GM23338 (cell line): ENCODE measurements at regions not wholly inside any gene's neighbourhood (a gene's known extent, or its start where the extent isn't known, plus 50 kb on each side); places are given as distances from the start of the nearest gene placed in this dataset.

Experiments used
- ATAC-seq: fragments of 200-7000 bp; cut with Tn5 transposase; 3 replicates; pipeline ENCODE4 v1.9.1; 2020
- DNase-seq: peaks from one replicate; pipeline ENCODE4 v3.0.0-alpha.2; 2015; ENCODE audit warnings: low spot score
- H2AFZ ChIP-seq: fragments of 200-600 bp; sonication (generic); 2 replicates; pipeline ENCODE4 v1.8.0; 2016; ENCODE audit warnings: antibody characterized with exemption, mild to moderate bottlenecking, moderate library complexity
- H3F3A ChIP-seq: fragments of 200-600 bp; sonication (generic); replicated peaks from 2 replicates; pipeline ENCODE4 v1.8.0; 2017; ENCODE audit warnings: antibody characterized with exemption, mixed run types, low read depth
- H3K27ac ChIP-seq: fragments of 200-600 bp; sonication (generic); 2 replicates; pipeline ENCODE4 v1.6.1; 2016; ENCODE audit warnings: low read depth
- H3K27me3 ChIP-seq: fragments of 200-600 bp; sonication (generic); 2 replicates; pipeline ENCODE4 v1.8.0; 2016; ENCODE audit warnings: mild to moderate bottlenecking, mixed run types, moderate library complexity; ENCODE audit not compliant: insufficient read depth
- H3K36me3 ChIP-seq: fragments of 200-600 bp; sonication (generic); 2 replicates; pipeline ENCODE4 v1.8.0; 2016; ENCODE audit warnings: mild to moderate bottlenecking; ENCODE audit not compliant: insufficient read depth
- H3K4me1 ChIP-seq: fragments of 200-600 bp; sonication (generic); 2 replicates; pipeline ENCODE4 v1.8.0; 2016; ENCODE audit warnings: mild to moderate bottlenecking, moderate library complexity; ENCODE audit not compliant: insufficient read depth
- H3K4me2 ChIP-seq: fragments of 200-600 bp; sonication (generic); 2 replicates; pipeline ENCODE4 v1.7.1; 2017; ENCODE audit warnings: mixed run types
- H3K4me3 ChIP-seq: fragments of 200-600 bp; sonication (generic); 2 replicates; pipeline ENCODE4 v1.6.1; 2016; ENCODE audit warnings: mixed run types
- H3K79me2 ChIP-seq: fragments of 200-600 bp; sonication (generic); replicated peaks from 2 replicates; pipeline ENCODE4 v1.8.0; 2017; ENCODE audit warnings: mild to moderate bottlenecking; ENCODE audit not compliant: insufficient read depth
- H3K9me2 ChIP-seq: fragments of 200-600 bp; sonication (generic); 2 replicates; pipeline ENCODE4 v1.8.0; 2017; ENCODE audit not compliant: insufficient read depth
- H4K20me1 ChIP-seq: fragments of 200-600 bp; sonication (generic); replicated peaks from 2 replicates; pipeline ENCODE4 v1.8.0; 2017; ENCODE audit warnings: mild to moderate bottlenecking; ENCODE audit not compliant: insufficient read depth
- H3K27ac Mint-ChIP-seq: 2 replicates; pipeline ENCODE4 v1.8.0; 2020; ENCODE audit warnings: inconsistent platforms, mild to moderate bottlenecking, moderate library complexity, mixed read lengths
- H3K27me3 Mint-ChIP-seq: 3 replicates; pipeline ENCODE4 v1.8.0; 2022; ENCODE audit warnings: low read depth, mild to moderate bottlenecking, moderate library complexity, mixed read lengths, inconsistent platforms; ENCODE audit not compliant: insufficient read depth, poor library complexity
- H3K36me3 Mint-ChIP-seq: 3 replicates; pipeline ENCODE4 v1.8.0; 2021; ENCODE audit warnings: low read depth, mild to moderate bottlenecking, inconsistent platforms, moderate library complexity, mixed read lengths
- H3K4me1 Mint-ChIP-seq: 3 replicates; pipeline ENCODE4 v1.8.0; 2020; ENCODE audit warnings: mild to moderate bottlenecking, inconsistent platforms, mixed read lengths
- H3K4me3 Mint-ChIP-seq: 3 replicates; pipeline ENCODE4 v1.8.0; 2021; ENCODE audit warnings: moderate library complexity, mild to moderate bottlenecking, inconsistent platforms, mixed read lengths
- H3K9me3 Mint-ChIP-seq: 3 replicates; pipeline ENCODE4 v1.8.0; 2020; ENCODE audit warnings: moderate library complexity, mild to moderate bottlenecking, inconsistent platforms, mixed read lengths
- CREB1 ChIP-seq: fragments of 250-450 bp; sonication (Bioruptor Pico); IDR thresholded peaks from 2 replicates; pipeline ENCODE4 v1.5.0; 2020; ENCODE audit warnings: low read depth, mild to moderate bottlenecking, moderate library complexity
- EZH2 ChIP-seq: fragments of 200-600 bp; sonication (generic); IDR thresholded peaks from one replicate; pipeline ENCODE4 v1.8.0; 2017; ENCODE audit warnings: antibody characterized with exemption, mild to moderate bottlenecking, low read depth; ENCODE audit not compliant: unreplicated experiment
- EZH2phosphoT487 ChIP-seq: fragments of 200-600 bp; sonication (generic); IDR thresholded peaks from one replicate; pipeline ENCODE4 v1.8.1; 2018; ENCODE audit warnings: antibody characterized with exemption; ENCODE audit not compliant: unreplicated experiment
- JUNB ChIP-seq: IDR thresholded peaks from one replicate; pipeline ENCODE4 v1.6.1; 2016; ENCODE audit warnings: antibody characterized with exemption; ENCODE audit not compliant: unreplicated experiment
- NANOG ChIP-seq: IDR thresholded peaks from 2 replicates; pipeline ENCODE4 v1.6.1; 2016; ENCODE audit warnings: antibody characterized with exemption, borderline replicate concordance
- POLR2AphosphoS5 ChIP-seq: IDR thresholded peaks from 2 replicates; pipeline ENCODE4 v1.6.1; 2016; ENCODE audit warnings: antibody characterized with exemption, low read depth
- REST ChIP-seq: IDR thresholded peaks from one replicate; pipeline ENCODE4 v1.6.1; 2018; ENCODE audit warnings: antibody characterized with exemption; ENCODE audit not compliant: unreplicated experiment
- STAT1 ChIP-seq: IDR thresholded peaks from one replicate; pipeline ENCODE4 v1.6.1; 2016; ENCODE audit warnings: antibody characterized with exemption; ENCODE audit not compliant: unreplicated experiment
- ZNF114 ChIP-seq: fragments of 250-450 bp; sonication (Bioruptor Pico); IDR thresholded peaks from 2 replicates; pipeline ENCODE4 v1.5.0; 2020; ENCODE audit warnings: mild to moderate bottlenecking, moderate library complexity
- ZNF331 ChIP-seq: fragments of 250-450 bp; sonication (Bioruptor Pico); IDR thresholded peaks from 2 replicates; pipeline ENCODE4 v1.5.0; 2020; ENCODE audit warnings: low read depth, mild to moderate bottlenecking, moderate library complexity
- TF ChIP-seq, protein P1 (sequence below): fragments of 250-450 bp; sonication (Bioruptor Pico); IDR thresholded peaks from 2 replicates; pipeline ENCODE4 v1.5.0; 2020; ENCODE audit warnings: mild to moderate bottlenecking, moderate library complexity
- TF ChIP-seq, protein P2 (sequence below), 2 experiments: fragments of 200-600 bp in 1 of 2; sonication (generic) in 1 of 2; conservative IDR thresholded peaks; 2 replicates each; pipeline versions ENCODE4 v1.5.1 to v1.6.1; 2016 to 2017; ENCODE audit warnings: antibody characterized with exemption in 2 of 2, low read depth in 2 of 2, mild to moderate bottlenecking in 2 of 2, moderate library complexity in 1 of 2
- TF ChIP-seq, protein P3 (sequence below): IDR thresholded peaks from 2 replicates; pipeline ENCODE4 v1.6.1; 2016; ENCODE audit warnings: antibody characterized with exemption

GRCh38 chr6:126202707-126203106, 137.2 kb upstream of the CENPW start:
- Histone ChIP-seq H3K27me3 (no peaks in the 10 kb centered on the region), H3K4me1 (no peaks in the 10 kb centered on the region), H3K4me3 (no peak overlapping the region), H4K20me1 (no peaks in the 10 kb centered on the region), H3K9me2 (no peaks in the 10 kb centered on the region), H3K79me2 (no peaks in the 10 kb centered on the region), H2AFZ (no peak overlapping the region), H3K4me2 (no peak overlapping the region), H3K27ac (no peak overlapping the region), H3K36me3 (no peaks in the 10 kb centered on the region), H3F3A (no peaks in the 10 kb centered on the region)
- ATAC-seq (no peak), DNase-seq (no peak)
- H3K4me3 Mint-ChIP-seq = no peak overlapping the region
- H3K27me3 Mint-ChIP-seq = no peaks in the 10 kb centered on the region
- TF ChIP-seq, protein P1, sequence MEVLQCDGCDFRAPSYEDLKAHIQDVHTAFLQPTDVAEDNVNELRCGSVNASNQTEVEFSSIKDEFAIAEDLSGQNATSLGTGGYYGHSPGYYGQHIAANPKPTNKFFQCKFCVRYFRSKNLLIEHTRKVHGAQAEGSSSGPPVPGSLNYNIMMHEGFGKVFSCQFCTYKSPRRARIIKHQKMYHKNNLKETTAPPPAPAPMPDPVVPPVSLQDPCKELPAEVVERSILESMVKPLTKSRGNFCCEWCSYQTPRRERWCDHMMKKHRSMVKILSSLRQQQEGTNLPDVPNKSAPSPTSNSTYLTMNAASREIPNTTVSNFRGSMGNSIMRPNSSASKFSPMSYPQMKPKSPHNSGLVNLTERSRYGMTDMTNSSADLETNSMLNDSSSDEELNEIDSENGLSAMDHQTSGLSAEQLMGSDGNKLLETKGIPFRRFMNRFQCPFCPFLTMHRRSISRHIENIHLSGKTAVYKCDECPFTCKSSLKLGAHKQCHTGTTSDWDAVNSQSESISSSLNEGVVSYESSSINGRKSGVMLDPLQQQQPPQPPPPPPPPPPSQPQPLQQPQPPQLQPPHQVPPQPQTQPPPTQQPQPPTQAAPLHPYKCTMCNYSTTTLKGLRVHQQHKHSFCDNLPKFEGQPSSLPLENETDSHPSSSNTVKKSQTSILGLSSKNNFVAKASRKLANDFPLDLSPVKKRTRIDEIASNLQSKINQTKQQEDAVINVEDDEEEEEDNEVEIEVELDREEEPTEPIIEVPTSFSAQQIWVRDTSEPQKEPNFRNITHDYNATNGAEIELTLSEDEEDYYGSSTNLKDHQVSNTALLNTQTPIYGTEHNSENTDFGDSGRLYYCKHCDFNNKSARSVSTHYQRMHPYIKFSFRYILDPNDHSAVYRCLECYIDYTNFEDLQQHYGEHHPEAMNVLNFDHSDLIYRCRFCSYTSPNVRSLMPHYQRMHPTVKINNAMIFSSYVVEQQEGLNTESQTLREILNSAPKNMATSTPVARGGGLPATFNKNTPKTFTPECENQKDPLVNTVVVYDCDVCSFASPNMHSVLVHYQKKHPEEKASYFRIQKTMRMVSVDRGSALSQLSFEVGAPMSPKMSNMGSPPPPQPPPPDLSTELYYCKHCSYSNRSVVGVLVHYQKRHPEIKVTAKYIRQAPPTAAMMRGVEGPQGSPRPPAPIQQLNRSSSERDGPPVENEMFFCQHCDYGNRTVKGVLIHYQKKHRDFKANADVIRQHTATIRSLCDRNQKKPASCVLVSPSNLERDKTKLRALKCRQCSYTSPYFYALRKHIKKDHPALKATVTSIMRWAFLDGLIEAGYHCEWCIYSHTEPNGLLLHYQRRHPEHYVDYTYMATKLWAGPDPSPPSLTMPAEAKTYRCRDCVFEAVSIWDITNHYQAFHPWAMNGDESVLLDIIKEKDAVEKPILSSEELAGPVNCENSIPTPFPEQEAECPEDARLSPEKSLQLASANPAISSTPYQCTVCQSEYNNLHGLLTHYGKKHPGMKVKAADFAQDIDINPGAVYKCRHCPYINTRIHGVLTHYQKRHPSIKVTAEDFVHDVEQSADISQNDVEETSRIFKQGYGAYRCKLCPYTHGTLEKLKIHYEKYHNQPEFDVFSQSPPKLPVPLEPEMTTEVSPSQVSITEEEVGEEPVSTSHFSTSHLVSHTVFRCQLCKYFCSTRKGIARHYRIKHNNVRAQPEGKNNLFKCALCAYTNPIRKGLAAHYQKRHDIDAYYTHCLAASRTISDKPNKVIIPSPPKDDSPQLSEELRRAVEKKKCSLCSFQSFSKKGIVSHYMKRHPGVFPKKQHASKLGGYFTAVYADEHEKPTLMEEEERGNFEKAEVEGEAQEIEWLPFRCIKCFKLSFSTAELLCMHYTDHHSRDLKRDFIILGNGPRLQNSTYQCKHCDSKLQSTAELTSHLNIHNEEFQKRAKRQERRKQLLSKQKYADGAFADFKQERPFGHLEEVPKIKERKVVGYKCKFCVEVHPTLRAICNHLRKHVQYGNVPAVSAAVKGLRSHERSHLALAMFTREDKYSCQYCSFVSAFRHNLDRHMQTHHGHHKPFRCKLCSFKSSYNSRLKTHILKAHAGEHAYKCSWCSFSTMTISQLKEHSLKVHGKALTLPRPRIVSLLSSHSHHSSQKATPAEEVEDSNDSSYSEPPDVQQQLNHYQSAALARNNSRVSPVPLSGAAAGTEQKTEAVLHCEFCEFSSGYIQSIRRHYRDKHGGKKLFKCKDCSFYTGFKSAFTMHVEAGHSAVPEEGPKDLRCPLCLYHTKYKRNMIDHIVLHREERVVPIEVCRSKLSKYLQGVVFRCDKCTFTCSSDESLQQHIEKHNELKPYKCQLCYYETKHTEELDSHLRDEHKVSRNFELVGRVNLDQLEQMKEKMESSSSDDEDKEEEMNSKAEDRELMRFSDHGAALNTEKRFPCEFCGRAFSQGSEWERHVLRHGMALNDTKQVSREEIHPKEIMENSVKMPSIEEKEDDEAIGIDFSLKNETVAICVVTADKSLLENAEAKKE (CRISPR knock-in tag) = no peak
- TF ChIP-seq POLR2AphosphoS5 = no peak
- no peak for TF ChIP-seq EZH2
- TF ChIP-seq, protein P2, sequence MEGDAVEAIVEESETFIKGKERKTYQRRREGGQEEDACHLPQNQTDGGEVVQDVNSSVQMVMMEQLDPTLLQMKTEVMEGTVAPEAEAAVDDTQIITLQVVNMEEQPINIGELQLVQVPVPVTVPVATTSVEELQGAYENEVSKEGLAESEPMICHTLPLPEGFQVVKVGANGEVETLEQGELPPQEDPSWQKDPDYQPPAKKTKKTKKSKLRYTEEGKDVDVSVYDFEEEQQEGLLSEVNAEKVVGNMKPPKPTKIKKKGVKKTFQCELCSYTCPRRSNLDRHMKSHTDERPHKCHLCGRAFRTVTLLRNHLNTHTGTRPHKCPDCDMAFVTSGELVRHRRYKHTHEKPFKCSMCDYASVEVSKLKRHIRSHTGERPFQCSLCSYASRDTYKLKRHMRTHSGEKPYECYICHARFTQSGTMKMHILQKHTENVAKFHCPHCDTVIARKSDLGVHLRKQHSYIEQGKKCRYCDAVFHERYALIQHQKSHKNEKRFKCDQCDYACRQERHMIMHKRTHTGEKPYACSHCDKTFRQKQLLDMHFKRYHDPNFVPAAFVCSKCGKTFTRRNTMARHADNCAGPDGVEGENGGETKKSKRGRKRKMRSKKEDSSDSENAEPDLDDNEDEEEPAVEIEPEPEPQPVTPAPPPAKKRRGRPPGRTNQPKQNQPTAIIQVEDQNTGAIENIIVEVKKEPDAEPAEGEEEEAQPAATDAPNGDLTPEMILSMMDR (conservative IDR thresholded peaks at IDR 0.05; ENCODE audit: low read depth in 2 of 2) = no peak
- TF ChIP-seq EZH2phosphoT487 = no peak
- no peak for TF ChIP-seq REST
- no peak for TF ChIP-seq NANOG
- TF ChIP-seq CREB1 (CRISPR knock-in tag) = no peak
- TF ChIP-seq STAT1 = no peak
- no peak for TF ChIP-seq ZNF331
- TF ChIP-seq, protein P3, sequence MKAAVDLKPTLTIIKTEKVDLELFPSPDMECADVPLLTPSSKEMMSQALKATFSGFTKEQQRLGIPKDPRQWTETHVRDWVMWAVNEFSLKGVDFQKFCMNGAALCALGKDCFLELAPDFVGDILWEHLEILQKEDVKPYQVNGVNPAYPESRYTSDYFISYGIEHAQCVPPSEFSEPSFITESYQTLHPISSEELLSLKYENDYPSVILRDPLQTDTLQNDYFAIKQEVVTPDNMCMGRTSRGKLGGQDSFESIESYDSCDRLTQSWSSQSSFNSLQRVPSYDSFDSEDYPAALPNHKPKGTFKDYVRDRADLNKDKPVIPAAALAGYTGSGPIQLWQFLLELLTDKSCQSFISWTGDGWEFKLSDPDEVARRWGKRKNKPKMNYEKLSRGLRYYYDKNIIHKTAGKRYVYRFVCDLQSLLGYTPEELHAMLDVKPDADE = no peak
- no peak for TF ChIP-seq ZNF114
- TF ChIP-seq JUNB = no peak
- no peaks in the 10 kb centered on the region for H3K4me1 Mint-ChIP-seq
- H3K9me3 Mint-ChIP-seq = no peaks in the 10 kb centered on the region
- H3K36me3 Mint-ChIP-seq = no peaks in the 10 kb centered on the region
- no peak overlapping the region for H3K27ac Mint-ChIP-seq
